T-cell (primary cell): ENCODE measurements at regions not wholly inside any gene's neighbourhood (a gene's known extent, or its start where the extent isn't known, plus 50 kb on each side); places are given as distances from the start of the nearest gene placed in this dataset.
"Not testable (repeated sequence)": the region's sequence is repeated elsewhere in the genome, so short reads cannot be mapped to it uniquely, and the experiment has no call there.

Source experiments
- ATAC-seq, 4 experiments: fragments of 200-7000 bp in 3 of 4; fragments of 150-1000 bp in 1 of 4; cut with Tn5 transposase; replicated peaks in 1 of 4; 1 replicate in 3 of 4; 2 replicates in 1 of 4; pipeline ENCODE4 v1.10.0; 2021; ENCODE audit warnings: moderate library complexity in 3 of 4, mild to moderate bottlenecking in 2 of 4, moderate number of reproducible peaks in 1 of 4
- CTCF ChIA-PET, 2 donors: fragments of 300-600 bp; sonication (Branson Sonifier 250); formaldehyde crosslinking; loops; one replicate each; lab custom pipeline; 2022; ENCODE audit warnings: antibody characterized with exemption in 2 of 2; lab: Charles Lee
- POLR2A ChIA-PET, 2 donors: fragments of 300-600 bp; sonication (Branson Sonifier 250); formaldehyde crosslinking; loops; one replicate each; lab custom pipeline; 2022; ENCODE audit warnings: antibody characterized with exemption in 2 of 2; lab: Charles Lee
- DNase-seq, 35 experiments: peaks; one replicate each; pipeline versions ENCODE4 v3.0.0 to v3.0.0-alpha.2; 2013 to 2023
- H3K27ac ChIP-seq: one replicate; pipeline ENCODE4 v1.5.1; 2013; ENCODE audit warnings: low read length
- H3K27me3 ChIP-seq, 2 experiments: replicated peaks in 1 of 2; 1 replicate in 1 of 2; 2 replicates in 1 of 2; pipeline versions ENCODE4 v1.6.1 to v1.7.0; 2013; ENCODE audit warnings: low read length in 1 of 2, mixed read lengths in 1 of 2; ENCODE audit not compliant: control insufficient read depth in 2 of 2, insufficient read depth in 2 of 2; ENCODE audit errors: extremely low read depth in 1 of 2
- H3K36me3 ChIP-seq, 2 donors: 1 replicate in 1 of 2; 2 replicates in 1 of 2; pipeline versions ENCODE4 v1.6.1 to v1.7.0; 2013; ENCODE audit warnings: low read length in 1 of 2; ENCODE audit not compliant: control insufficient read depth in 2 of 2, insufficient read depth in 1 of 2; ENCODE audit errors: extremely low read depth in 1 of 2
- H3K4me1 ChIP-seq, 2 experiments: 1 replicate in 1 of 2; 2 replicates in 1 of 2; pipeline versions ENCODE4 v1.6.1 to v1.7.0; 2013; ENCODE audit warnings: low read length in 2 of 2, mixed read lengths in 1 of 2; ENCODE audit not compliant: insufficient read depth in 2 of 2, control insufficient read depth in 1 of 2; ENCODE audit errors: extremely low read depth in 1 of 2
- H3K4me3 ChIP-seq, 2 donors: 1 replicate in 1 of 2; 2 replicates in 1 of 2; pipeline versions ENCODE4 v1.5.1 to v1.7.0; 2013; ENCODE audit warnings: mild to moderate bottlenecking in 2 of 2, low read length in 1 of 2, moderate library complexity in 1 of 2; ENCODE audit not compliant: control insufficient read depth in 1 of 2; ENCODE audit errors: extremely low read depth in 1 of 2
- H3K9me3 ChIP-seq: 2 replicates; pipeline ENCODE4 v1.7.0; 2013
- H3K27ac Mint-ChIP-seq, 2 donors: one replicate each; pipeline ENCODE4 v1.8.0; 2020 to 2021; ENCODE audit warnings: mild to moderate bottlenecking in 2 of 2, mixed read lengths in 2 of 2
- H3K27me3 Mint-ChIP-seq, 2 donors: one replicate each; pipeline ENCODE4 v1.8.0; 2021 to 2022; ENCODE audit warnings: mixed read lengths in 2 of 2
- H3K36me3 Mint-ChIP-seq: one replicate; pipeline ENCODE4 v1.8.0; 2021; ENCODE audit warnings: mixed read lengths
- H3K4me1 Mint-ChIP-seq, 3 donors: one replicate each; pipeline ENCODE4 v1.8.0; 2020 to 2022; ENCODE audit warnings: mixed read lengths in 3 of 3, mild to moderate bottlenecking in 1 of 3
- H3K4me3 Mint-ChIP-seq, 3 donors: one replicate each; pipeline ENCODE4 v1.8.0; 2020 to 2022; ENCODE audit warnings: mild to moderate bottlenecking in 3 of 3, mixed read lengths in 3 of 3, moderate library complexity in 3 of 3
- H3K9me3 Mint-ChIP-seq, 3 donors: one replicate each; pipeline ENCODE4 v1.8.0; 2020 to 2022; ENCODE audit warnings: mixed read lengths in 3 of 3
- WGBS: methylation state at CpG from one replicate; pipeline ENCODE4 v1.1.5; 2013; ENCODE audit warnings: missing lambda C conversion rate; ENCODE audit not compliant: insufficient coverage; 5-methylcytosine and 5-hydroxymethylcytosine counted together

GRCh38 chr9:67708109-67708508 is 150.6 kb upstream of the ANKRD20A1 start:
- CTCF ChIA-PET, H3K36me3 ChIP-seq, H3K36me3 Mint-ChIP-seq, H3K27ac ChIP-seq, POLR2A ChIA-PET, H3K4me1 Mint-ChIP-seq, H3K9me3 ChIP-seq, H3K27me3 ChIP-seq, H3K4me3 ChIP-seq, H3K27ac Mint-ChIP-seq, H3K4me1 ChIP-seq, H3K4me3 Mint-ChIP-seq, ATAC-seq, DNase-seq, H3K9me3 Mint-ChIP-seq, H3K27me3 Mint-ChIP-seq: not testable (repeated sequence)
- no CpG with 5 or more reads among the region's 2 CpGs for WGBS

GRCh38 chr9:67711429-67711828 is 147.3 kb upstream of the ANKRD20A1 start:
- H3K27me3 Mint-ChIP-seq, H3K36me3 ChIP-seq, H3K9me3 Mint-ChIP-seq, H3K4me1 ChIP-seq, H3K27ac ChIP-seq, H3K9me3 ChIP-seq, POLR2A ChIA-PET, H3K27ac Mint-ChIP-seq, H3K4me3 ChIP-seq, CTCF ChIA-PET, H3K4me3 Mint-ChIP-seq, H3K36me3 Mint-ChIP-seq, DNase-seq, H3K4me1 Mint-ChIP-seq, H3K27me3 ChIP-seq: not testable (repeated sequence)
- WGBS, result no CpG with 5 or more reads among the region's 32 CpGs
- ATAC-seq, result peak in 1 of 4 experiments; percentile 37

- H3K36me3 ChIP-seq, H3K36me3 Mint-ChIP-seq, H3K27me3 Mint-ChIP-seq, H3K9me3 Mint-ChIP-seq, H3K27me3 ChIP-seq, H3K4me1 ChIP-seq, H3K4me3 ChIP-seq, CTCF ChIA-PET, H3K9me3 ChIP-seq, H3K27ac Mint-ChIP-seq, H3K4me1 Mint-ChIP-seq, H3K4me3 Mint-ChIP-seq, POLR2A ChIA-PET, H3K27ac ChIP-seq, ATAC-seq: not testable (repeated sequence)
- no CpG with 5 or more reads among the region's 10 CpGs for WGBS
- peak in 1 of 35 experiments; percentile 0 for DNase-seq
Measured at GRCh38 chr9:67711931-67712330, 146.8 kb upstream of the ANKRD20A1 start.

- H3K27me3 ChIP-seq, CTCF ChIA-PET, H3K9me3 ChIP-seq, POLR2A ChIA-PET, H3K27ac ChIP-seq, H3K9me3 Mint-ChIP-seq, H3K4me3 ChIP-seq, H3K4me1 Mint-ChIP-seq, H3K36me3 ChIP-seq, H3K4me1 ChIP-seq, ATAC-seq, H3K27me3 Mint-ChIP-seq, H3K36me3 Mint-ChIP-seq: not testable (repeated sequence)
- Mint-ChIP-seq H3K4me3 (peak overlapping the region in 1 of 3 donors; percentile 49), H3K27ac (peak overlapping the region in 1 of 2 donors; percentile 39)
- peak in 2 of 35 experiments; percentile 1 for DNase-seq
- WGBS, result no CpG with 5 or more reads among the region's 9 CpGs
Measured at GRCh38 chr9:67712956-67713355, 145.8 kb upstream of the ANKRD20A1 start.

- H3K36me3 ChIP-seq, CTCF ChIA-PET: not testable (repeated sequence)
Measured at GRCh38 chr9:67717830-67718388, 140.8 kb upstream of the ANKRD20A1 start.

GRCh38 chr9:67720491-67720890 is 138.2 kb upstream of the ANKRD20A1 start:
- H3K4me3 ChIP-seq, POLR2A ChIA-PET, H3K27ac ChIP-seq, H3K4me3 Mint-ChIP-seq, H3K36me3 ChIP-seq, H3K4me1 Mint-ChIP-seq, H3K36me3 Mint-ChIP-seq, H3K9me3 Mint-ChIP-seq, H3K27ac Mint-ChIP-seq, CTCF ChIA-PET, H3K4me1 ChIP-seq, H3K27me3 Mint-ChIP-seq, H3K9me3 ChIP-seq, H3K27me3 ChIP-seq, ATAC-seq: not testable (repeated sequence)
- DNase-seq, result peak in 3 of 35 experiments; percentile 1 to 22 (median 5)
- WGBS, result 93% methylated on average over 9 of the region's 16 CpGs

More at GRCh38 chr9:67717830-67718388, 140.8 kb upstream of the ANKRD20A1 start:
- H3K4me3 ChIP-seq, H3K4me3 Mint-ChIP-seq, H3K9me3 ChIP-seq, H3K27ac Mint-ChIP-seq, H3K4me1 Mint-ChIP-seq, H3K36me3 Mint-ChIP-seq, H3K27me3 ChIP-seq, H3K9me3 Mint-ChIP-seq, H3K27ac ChIP-seq, POLR2A ChIA-PET, H3K27me3 Mint-ChIP-seq, H3K4me1 ChIP-seq: not testable (repeated sequence)
- ATAC-seq, result peak in 1 of 4 experiments; percentile 47
- no CpG with 5 or more reads among the region's 28 CpGs for WGBS
- DNase-seq, result peak in 26 of 35 experiments; percentile 7 to 56 (median 36)

- CTCF ChIA-PET, DNase-seq: not testable (repeated sequence)
- no CpG with 5 or more reads among the region's 41 CpGs for WGBS
Measured at GRCh38 chr9:67722460-67723090, 136.2 kb upstream of the ANKRD20A1 start.

More at GRCh38 chr9:67722460-67723090, 136.2 kb upstream of the ANKRD20A1 start:
- H3K27me3 ChIP-seq, H3K4me3 ChIP-seq, H3K4me3 Mint-ChIP-seq, H3K4me1 ChIP-seq, H3K27ac ChIP-seq, H3K27me3 Mint-ChIP-seq, H3K4me1 Mint-ChIP-seq, H3K36me3 Mint-ChIP-seq, H3K9me3 Mint-ChIP-seq, H3K36me3 ChIP-seq, H3K27ac Mint-ChIP-seq, POLR2A ChIA-PET, H3K9me3 ChIP-seq: not testable (repeated sequence)
- peak; percentile 70 to 81 (median 77) for ATAC-seq
